ENCODE measurements at regions not wholly inside any gene's neighbourhood (a gene's known extent, or its start where the extent isn't known, plus 50 kb on each side); places are given as distances from the start of the nearest gene placed in this dataset.

GRCh38 chr6:5876076-5876475, 130.6 kb downstream of the NRN1 start:
- no peak for TF ChIP-seq POLR2A (IDR thresholded peaks at IDR 0.05)
- TF ChIP-seq, protein P1, sequence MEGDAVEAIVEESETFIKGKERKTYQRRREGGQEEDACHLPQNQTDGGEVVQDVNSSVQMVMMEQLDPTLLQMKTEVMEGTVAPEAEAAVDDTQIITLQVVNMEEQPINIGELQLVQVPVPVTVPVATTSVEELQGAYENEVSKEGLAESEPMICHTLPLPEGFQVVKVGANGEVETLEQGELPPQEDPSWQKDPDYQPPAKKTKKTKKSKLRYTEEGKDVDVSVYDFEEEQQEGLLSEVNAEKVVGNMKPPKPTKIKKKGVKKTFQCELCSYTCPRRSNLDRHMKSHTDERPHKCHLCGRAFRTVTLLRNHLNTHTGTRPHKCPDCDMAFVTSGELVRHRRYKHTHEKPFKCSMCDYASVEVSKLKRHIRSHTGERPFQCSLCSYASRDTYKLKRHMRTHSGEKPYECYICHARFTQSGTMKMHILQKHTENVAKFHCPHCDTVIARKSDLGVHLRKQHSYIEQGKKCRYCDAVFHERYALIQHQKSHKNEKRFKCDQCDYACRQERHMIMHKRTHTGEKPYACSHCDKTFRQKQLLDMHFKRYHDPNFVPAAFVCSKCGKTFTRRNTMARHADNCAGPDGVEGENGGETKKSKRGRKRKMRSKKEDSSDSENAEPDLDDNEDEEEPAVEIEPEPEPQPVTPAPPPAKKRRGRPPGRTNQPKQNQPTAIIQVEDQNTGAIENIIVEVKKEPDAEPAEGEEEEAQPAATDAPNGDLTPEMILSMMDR (IDR thresholded peaks at IDR 0.05), result no peak
